ENCODE measurements at regions not wholly inside any gene's neighbourhood (a gene's known extent, or its start where the extent isn't known, plus 50 kb on each side); places are given as distances from the start of the nearest gene placed in this dataset.

DNA sequence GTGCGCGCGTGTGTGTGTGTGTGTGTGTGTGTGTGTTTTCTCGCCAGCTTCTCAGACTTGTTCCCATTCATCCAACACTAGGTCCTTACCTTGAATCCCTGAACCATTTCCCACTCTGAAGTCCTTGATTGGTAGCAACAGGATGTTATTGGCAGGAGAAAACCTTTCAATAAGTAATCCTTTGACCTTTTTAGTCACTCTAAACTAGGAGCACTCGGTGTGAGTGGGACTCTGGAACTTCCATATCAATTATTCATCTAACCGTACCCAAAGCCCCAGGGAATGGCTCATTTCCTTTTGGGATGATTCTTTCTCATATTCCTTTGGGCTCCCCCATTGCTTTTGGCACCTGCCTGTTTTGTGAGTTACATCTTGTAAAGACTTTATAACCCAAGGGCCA, 140.2 kb upstream of the SPRED1 start:
- TF ChIP-seq, protein P1, sequence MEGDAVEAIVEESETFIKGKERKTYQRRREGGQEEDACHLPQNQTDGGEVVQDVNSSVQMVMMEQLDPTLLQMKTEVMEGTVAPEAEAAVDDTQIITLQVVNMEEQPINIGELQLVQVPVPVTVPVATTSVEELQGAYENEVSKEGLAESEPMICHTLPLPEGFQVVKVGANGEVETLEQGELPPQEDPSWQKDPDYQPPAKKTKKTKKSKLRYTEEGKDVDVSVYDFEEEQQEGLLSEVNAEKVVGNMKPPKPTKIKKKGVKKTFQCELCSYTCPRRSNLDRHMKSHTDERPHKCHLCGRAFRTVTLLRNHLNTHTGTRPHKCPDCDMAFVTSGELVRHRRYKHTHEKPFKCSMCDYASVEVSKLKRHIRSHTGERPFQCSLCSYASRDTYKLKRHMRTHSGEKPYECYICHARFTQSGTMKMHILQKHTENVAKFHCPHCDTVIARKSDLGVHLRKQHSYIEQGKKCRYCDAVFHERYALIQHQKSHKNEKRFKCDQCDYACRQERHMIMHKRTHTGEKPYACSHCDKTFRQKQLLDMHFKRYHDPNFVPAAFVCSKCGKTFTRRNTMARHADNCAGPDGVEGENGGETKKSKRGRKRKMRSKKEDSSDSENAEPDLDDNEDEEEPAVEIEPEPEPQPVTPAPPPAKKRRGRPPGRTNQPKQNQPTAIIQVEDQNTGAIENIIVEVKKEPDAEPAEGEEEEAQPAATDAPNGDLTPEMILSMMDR (IDR thresholded peaks at IDR 0.05), result no peak
- no peak for TF ChIP-seq TP53 (CRISPR knock-in tag; IDR thresholded peaks at IDR 0.05)
- no peak for TF ChIP-seq POLR2A (IDR thresholded peaks at IDR 0.05; ENCODE audit: low read length)
- TF ChIP-seq EP300 (IDR thresholded peaks at IDR 0.05), result no peak
- no peak for TF ChIP-seq NFE2L2 (conservative IDR thresholded peaks at IDR 0.05; ENCODE audit: low read length)
